Liver (tissue), 8 donors: ENCODE measurements at regions not wholly inside any gene's neighbourhood (a gene's known extent, or its start where the extent isn't known, plus 50 kb on each side); places are given as distances from the start of the nearest gene placed in this dataset.

ENCODE experiments used
- DNase-seq: peaks from one replicate; pipeline ENCODE4 v3.0.0-alpha.2; 2017; ENCODE audit warnings: low spot score
- H3K27ac ChIP-seq, 2 donors: one replicate each; pipeline ENCODE4 v1.7.0; 2013; ENCODE audit warnings: inconsistent platforms in 2 of 2, low read length in 2 of 2, control low read depth in 1 of 2, low read depth in 1 of 2, mild to moderate bottlenecking in 1 of 2
- H3K27me3 ChIP-seq, 4 donors: one replicate each; pipeline versions ENCODE4 v1.6.1 to v1.7.0; 2013; ENCODE audit warnings: low read length in 3 of 4, inconsistent platforms in 1 of 4, mild to moderate bottlenecking in 1 of 4, moderate library complexity in 1 of 4; ENCODE audit not compliant: control insufficient read depth in 4 of 4, insufficient read depth in 4 of 4
- H3K36me3 ChIP-seq, 4 donors: one replicate each; pipeline versions ENCODE4 v1.6.1 to v1.7.0; 2013; ENCODE audit warnings: low read length in 3 of 4, mild to moderate bottlenecking in 3 of 4, low read depth in 1 of 4, moderate library complexity in 1 of 4; ENCODE audit not compliant: control insufficient read depth in 4 of 4, insufficient read depth in 3 of 4
- H3K4me1 ChIP-seq, 4 donors: one replicate each; pipeline versions ENCODE4 v1.6.1 to v1.7.0; 2013; ENCODE audit warnings: low read length in 3 of 4, mild to moderate bottlenecking in 3 of 4, moderate library complexity in 1 of 4; ENCODE audit not compliant: control insufficient read depth in 4 of 4, insufficient read depth in 4 of 4
- H3K4me3 ChIP-seq, 3 donors: one replicate each; pipeline versions ENCODE4 v1.6.1 to v1.7.0; 2013; ENCODE audit warnings: low read length in 3 of 3, control low read depth in 1 of 3, low read depth in 1 of 3, mild to moderate bottlenecking in 1 of 3
- H3K9ac ChIP-seq, 2 donors: one replicate each; pipeline ENCODE4 v1.7.0; 2013; ENCODE audit warnings: low read length in 2 of 2, mild to moderate bottlenecking in 2 of 2, moderate library complexity in 2 of 2, control low read depth in 1 of 2, low read depth in 1 of 2
- H3K9me3 ChIP-seq, 4 donors: one replicate each; pipeline versions ENCODE4 v1.6.1 to v1.7.0; 2013; ENCODE audit warnings: low read length in 3 of 4; ENCODE audit not compliant: control insufficient read depth in 4 of 4
- ATF3 ChIP-seq: IDR thresholded peaks from 2 replicates; pipeline ENCODE4 v1.6.1; 2016; ENCODE audit warnings: antibody characterized with exemption
- CTCF ChIP-seq: fragments of 150-350 bp; IDR thresholded peaks from 2 replicates; pipeline ENCODE4 v1.5.1; 2017; ENCODE audit warnings: improper control_type of control experiment, low read depth, low read length; ENCODE audit not compliant: missing input control
- EGR1 ChIP-seq, 2 donors: IDR thresholded peaks; 2 replicates each; pipeline ENCODE4 v1.6.1; 2016 to 2018; ENCODE audit warnings: antibody characterized with exemption in 2 of 2, low read depth in 2 of 2
- FOXA1 ChIP-seq: IDR thresholded peaks from 2 replicates; pipeline ENCODE4 v1.6.1; 2016; ENCODE audit warnings: antibody characterized with exemption
- FOXA2 ChIP-seq: IDR thresholded peaks from 2 replicates; pipeline ENCODE4 v1.6.1; 2016; ENCODE audit warnings: antibody characterized with exemption
- GABPA ChIP-seq, 2 donors: IDR thresholded peaks in 1 of 2; conservative IDR thresholded peaks in 1 of 2; 2 replicates each; pipeline ENCODE4 v1.6.1; 2016; ENCODE audit warnings: antibody characterized with exemption in 2 of 2, mild to moderate bottlenecking in 1 of 2, moderate library complexity in 1 of 2
- HNF4G ChIP-seq: IDR thresholded peaks from 2 replicates; pipeline ENCODE4 v1.6.1; 2016; ENCODE audit warnings: antibody characterized with exemption
- JUND ChIP-seq, 2 donors: IDR thresholded peaks; 2 replicates each; pipeline ENCODE4 v1.6.1; 2016; ENCODE audit warnings: antibody characterized with exemption in 2 of 2
- MAX ChIP-seq: IDR thresholded peaks from 2 replicates; pipeline ENCODE4 v1.6.1; 2016; ENCODE audit warnings: antibody characterized with exemption
- NR2F2 ChIP-seq: IDR thresholded peaks from 2 replicates; pipeline ENCODE4 v1.6.1; 2016; ENCODE audit warnings: antibody characterized with exemption
- RAD21 ChIP-seq, 2 donors: IDR thresholded peaks; 2 replicates each; pipeline ENCODE4 v1.6.1; 2016; ENCODE audit warnings: antibody characterized with exemption in 2 of 2, mild to moderate bottlenecking in 2 of 2
- REST ChIP-seq: IDR thresholded peaks from 2 replicates; pipeline ENCODE4 v1.6.1; 2016; ENCODE audit warnings: antibody characterized with exemption, mild to moderate bottlenecking
- SP1 ChIP-seq: IDR thresholded peaks from 2 replicates; pipeline ENCODE4 v1.6.1; 2018; ENCODE audit warnings: antibody characterized with exemption, mild to moderate bottlenecking
- TAF1 ChIP-seq: conservative IDR thresholded peaks from 2 replicates; pipeline ENCODE4 v1.6.1; 2016; ENCODE audit warnings: antibody characterized with exemption, mild to moderate bottlenecking
- YY1 ChIP-seq: IDR thresholded peaks from 2 replicates; pipeline ENCODE4 v1.6.1; 2016; ENCODE audit warnings: antibody characterized with exemption, mild to moderate bottlenecking
- ZBTB33 ChIP-seq: IDR thresholded peaks from 2 replicates; pipeline ENCODE4 v1.6.1; 2016; ENCODE audit warnings: antibody characterized with exemption
- WGBS: extraction: QIAGEN DNeasy Blood & Tissue Kit; methylation state at CpG from one replicate; pipeline ENCODE4 v1.1.7; 2013; 5-methylcytosine and 5-hydroxymethylcytosine counted together
- donor health status: healthy.
- donor health status: healthy.
- donor health status: healthy.
- donor health status: healthy.
- donor health status: healthy.

- no peak overlapping the region for H3K27ac ChIP-seq
- no peak for DNase-seq
- no peaks in the 10 kb centered on the region for H3K4me1 ChIP-seq
- H3K4me3 ChIP-seq, result no peak overlapping the region
- no peak for TF ChIP-seq FOXA1
- TF ChIP-seq JUND (IDR thresholded peaks at IDR 0.05), result no peak
- no peak for TF ChIP-seq CTCF
- TF ChIP-seq MAX, result no peak
- no peak for TF ChIP-seq HNF4G
- no peak for TF ChIP-seq ZBTB33
- TF ChIP-seq ATF3, result no peak
- no peak for TF ChIP-seq REST
- no peak for TF ChIP-seq RAD21 (IDR thresholded peaks at IDR 0.05)
- no peak for TF ChIP-seq FOXA2
- TF ChIP-seq EGR1 (IDR thresholded peaks at IDR 0.05; ENCODE audit: low read depth in 2 of 2), result no peak
- no peak for TF ChIP-seq SP1
- no peak for TF ChIP-seq TAF1
- TF ChIP-seq NR2F2, result no peak
- TF ChIP-seq GABPA (IDR thresholded peaks at IDR 0.05 in 1 of 2, conservative IDR thresholded peaks at IDR 0.05 in 1 of 2), result no peak
- no peaks in the 10 kb centered on the region for H3K36me3 ChIP-seq
- no peak overlapping the region for H3K9ac ChIP-seq
- H3K9me3 ChIP-seq, result no peaks in the 10 kb centered on the region
- H3K27me3 ChIP-seq, result no peaks in the 10 kb centered on the region
- WGBS, result 84% methylated on average over 1 of the region's 1 CpG
These were observed 643.2 kb upstream of the NOX3 start for GRCh38 chr6:156098839-156099238.

GRCh38 chr6:156087487-156087886, 631.8 kb upstream of the NOX3 start:
- Histone ChIP-seq H3K9me3 (peaks cover 0 to 10% (median 6%) of the 10 kb centered on the region in 4 donors), H3K4me3 (no peak overlapping the region), H3K27ac (no peak overlapping the region), H3K9ac (no peak overlapping the region), H3K4me1 (no peaks in the 10 kb centered on the region), H3K36me3 (no peaks in the 10 kb centered on the region), H3K27me3 (no peaks in the 10 kb centered on the region)
- DNase-seq, result no peak
- no peak for TF ChIP-seq HNF4G
- no peak for TF ChIP-seq MAX
- TF ChIP-seq CTCF, result no peak
- no peak for TF ChIP-seq ZBTB33
- no peak for TF ChIP-seq YY1
- no peak for TF ChIP-seq EGR1 (IDR thresholded peaks at IDR 0.05; ENCODE audit: low read depth in 2 of 2)
- TF ChIP-seq FOXA2, result no peak
